GM18520 (cell line): ENCODE measurements at regions not wholly inside any gene's neighbourhood (a gene's known extent, or its start where the extent isn't known, plus 50 kb on each side); places are given as distances from the start of the nearest gene placed in this dataset.

Experiments
- ATAC-seq: cut with Tn5 transposase; IDR thresholded peaks from one replicate; pipeline ENCODE4 v1.9.1; 2021; ENCODE audit not compliant: unreplicated experiment

DNA sequence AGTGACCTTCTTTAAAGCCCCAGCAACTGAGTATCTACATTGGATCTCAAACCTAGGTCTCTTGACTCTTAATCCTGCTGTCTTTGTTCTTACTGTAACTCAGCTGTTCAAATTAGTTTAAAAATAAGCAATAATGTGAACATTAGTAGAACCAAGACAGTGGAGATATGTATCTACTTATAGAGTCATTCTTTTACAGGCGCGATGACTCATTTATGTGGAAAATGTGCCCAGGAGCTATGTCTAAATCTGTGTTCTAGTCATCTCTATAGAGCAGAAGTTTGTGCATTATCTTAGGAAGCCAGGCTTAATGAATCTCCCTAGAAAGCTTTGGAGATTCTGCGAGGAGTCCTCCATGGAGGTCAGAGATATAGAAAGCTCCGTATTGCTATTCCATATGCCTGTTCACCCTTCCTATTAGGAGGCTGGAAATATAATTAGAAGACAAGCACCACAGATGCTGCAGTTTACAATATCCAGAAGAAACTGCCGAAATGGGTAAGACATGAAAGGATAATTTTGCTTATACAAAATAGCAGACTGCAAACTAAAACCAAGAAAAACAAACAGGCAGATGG lies 211.6 kb downstream of the TRIB2 start:
- ATAC-seq, result no peak

GRCh38 chr2:12928775-12929401 lies 212.2 kb downstream of the TRIB2 start:
- ATAC-seq, result no peak

DNA sequence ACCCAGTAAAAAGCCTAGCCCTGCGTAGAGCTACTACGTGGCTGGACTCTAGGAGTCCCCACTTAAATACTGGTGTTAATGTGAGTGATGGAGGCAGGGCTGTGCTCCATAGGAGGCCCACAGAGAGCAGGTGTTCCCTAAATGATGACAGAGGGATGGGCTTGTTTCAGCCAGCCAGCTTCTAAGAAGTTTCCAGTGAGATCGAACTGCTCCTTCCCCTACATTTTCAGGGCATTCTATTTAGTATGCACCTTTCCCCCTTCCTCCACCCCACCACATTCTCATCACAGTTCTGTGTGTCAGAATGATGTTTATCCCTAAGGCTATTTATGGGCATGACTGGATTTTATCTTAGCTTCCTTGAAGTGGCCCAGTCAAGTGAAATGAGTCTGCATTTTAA lies 213.0 kb downstream of the TRIB2 start:
- ATAC-seq, result no peak

DNA sequence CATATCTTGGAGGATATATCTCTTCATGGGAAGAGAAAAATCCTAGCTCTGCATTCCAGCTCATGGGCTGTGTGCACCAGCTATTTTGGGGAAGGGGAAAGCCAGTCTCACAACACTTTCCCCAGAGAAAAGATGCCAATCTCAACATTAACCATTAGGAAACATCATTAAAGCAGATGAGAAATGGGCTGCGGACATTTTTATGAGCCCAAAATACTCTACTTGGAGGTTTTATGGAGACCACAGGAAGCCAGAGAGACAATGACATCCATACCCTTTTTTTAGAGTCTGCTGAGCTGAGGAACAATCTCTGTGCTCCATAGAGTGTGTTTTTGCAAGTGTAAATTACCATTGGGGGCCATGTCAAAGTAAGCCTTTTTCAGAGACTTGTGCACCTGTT lies 213.7 kb downstream of the TRIB2 start:
- no peak for ATAC-seq

DNA sequence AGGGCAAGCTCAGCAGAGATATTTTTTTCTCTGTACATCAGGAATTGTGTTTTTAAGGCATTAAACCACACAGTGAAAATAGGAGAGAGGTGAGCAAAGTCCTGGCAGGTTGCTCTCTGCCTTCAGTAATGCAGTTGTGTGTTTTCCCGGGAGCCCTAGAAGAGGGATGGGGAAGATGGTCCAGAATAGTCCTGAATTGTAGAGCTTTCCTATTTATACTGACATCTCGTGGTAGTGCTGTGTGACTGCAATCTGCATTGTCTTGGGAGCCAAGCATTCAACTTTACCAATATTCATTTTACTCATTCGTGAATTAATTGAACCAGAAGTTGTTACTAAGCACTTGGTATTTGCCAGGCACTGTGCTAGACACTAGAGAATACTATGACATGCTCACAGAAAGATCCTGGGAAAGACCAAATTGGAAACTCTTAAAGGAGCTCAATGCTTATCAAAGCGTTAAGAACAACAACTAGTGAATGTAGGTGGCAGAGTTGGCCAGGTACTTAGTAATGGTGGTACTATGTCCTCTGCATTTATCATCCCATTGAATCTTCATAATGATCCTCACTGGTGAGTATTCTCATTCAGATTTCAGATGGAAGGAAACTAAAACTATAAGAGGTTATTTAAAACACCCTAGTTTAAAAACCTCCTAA lies 214.6 kb downstream of the TRIB2 start:
- no peak for ATAC-seq

DNA sequence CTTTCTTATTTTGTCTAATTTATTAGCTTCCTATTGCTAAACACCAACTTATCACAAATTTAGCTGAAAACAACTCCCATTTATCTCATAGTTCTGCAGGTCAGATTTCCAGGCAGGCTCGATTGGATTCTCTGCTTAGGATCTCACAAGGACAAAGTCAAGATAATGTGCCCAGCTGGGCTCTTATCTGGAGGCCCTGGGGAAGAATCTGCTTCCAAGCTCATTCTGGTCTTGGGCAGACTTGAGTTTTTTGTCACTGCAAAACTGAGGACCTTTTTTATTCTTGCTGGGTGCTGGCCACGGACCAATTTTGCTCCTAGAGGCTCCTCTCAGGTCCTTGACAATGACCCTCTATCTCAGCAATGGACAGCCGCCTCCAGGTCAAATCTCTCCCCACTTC lies 215.5 kb downstream of the TRIB2 start:
- no peak for ATAC-seq

GRCh38 chr2:12934146-12934756 lies 217.5 kb downstream of the TRIB2 start:
- ATAC-seq, result no peak

DNA sequence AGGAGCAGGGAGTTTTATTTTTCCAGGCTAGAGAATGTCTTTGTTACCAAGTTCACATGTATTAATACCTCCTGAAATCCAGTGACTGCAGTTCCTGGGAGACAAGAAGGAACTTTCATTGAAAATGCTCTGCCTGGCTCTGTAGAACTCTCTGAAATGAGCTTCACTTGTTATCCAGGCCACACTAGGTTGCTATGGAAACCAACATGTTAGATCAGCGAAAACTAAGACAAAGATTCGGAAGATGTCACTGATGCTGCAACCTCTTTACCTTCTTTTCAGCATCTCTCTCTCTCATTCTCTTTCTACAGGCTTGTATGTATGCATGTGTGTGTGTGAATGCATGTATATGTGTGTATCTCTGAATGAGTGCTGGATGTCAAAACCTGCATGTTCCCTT lies 218.5 kb downstream of the TRIB2 start:
- no peak for ATAC-seq

DNA sequence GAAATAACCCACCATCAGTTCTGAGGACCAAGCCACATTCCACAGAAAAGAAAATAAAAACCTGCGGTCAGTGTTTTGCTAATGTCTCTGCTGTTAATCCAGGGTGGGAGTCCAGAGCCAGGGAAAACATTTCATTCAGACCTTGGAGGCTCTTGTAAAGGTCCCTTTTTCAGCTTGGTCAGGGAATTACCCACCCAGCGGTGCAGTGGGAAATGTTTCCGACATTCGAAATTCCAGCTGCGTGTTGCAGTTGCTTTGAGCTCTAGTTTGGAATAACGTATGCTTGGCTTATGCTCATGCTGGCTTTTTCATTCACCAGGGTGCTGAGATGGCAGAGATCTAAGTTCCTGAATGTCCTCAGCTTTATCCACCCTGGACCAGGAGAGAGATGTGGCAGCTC lies 219.1 kb downstream of the TRIB2 start:
- no peak for ATAC-seq

GRCh38 chr2:12941203-12941602 lies 224.5 kb downstream of the TRIB2 start:
- no peak for ATAC-seq

DNA sequence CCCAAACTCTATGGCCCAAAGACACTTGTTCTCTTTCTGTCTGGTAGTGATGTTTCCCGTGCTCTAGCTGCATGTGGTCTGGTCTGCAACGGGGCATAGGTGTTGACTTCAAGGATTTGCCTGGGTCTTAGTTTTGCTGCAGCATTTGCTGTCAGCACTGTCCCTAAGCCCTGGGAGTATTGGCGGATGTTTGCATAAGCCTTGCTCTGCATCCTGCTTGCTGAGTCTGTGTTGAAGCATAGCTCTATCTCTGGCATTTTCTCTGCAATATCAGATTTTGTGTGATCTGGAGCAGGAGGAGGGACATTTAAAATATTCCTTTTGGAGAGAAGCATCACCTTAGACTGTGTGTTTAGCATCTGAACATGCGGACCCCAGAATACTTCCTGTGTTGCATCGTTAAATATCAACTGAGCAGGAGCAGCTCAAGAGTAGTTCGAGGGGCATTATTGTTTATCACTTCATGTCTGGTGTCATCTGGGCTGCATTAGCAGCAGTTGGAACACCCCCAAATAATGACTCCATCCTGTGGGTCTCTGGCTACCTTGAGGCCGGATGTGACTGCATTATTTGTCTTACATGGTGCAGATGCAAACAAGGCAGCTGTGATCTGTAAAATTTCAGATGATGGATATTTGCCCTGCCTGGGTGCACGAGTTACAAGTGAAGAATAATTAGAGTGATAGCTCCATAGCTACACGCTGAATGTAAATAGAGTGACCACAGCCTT lies 231.7 kb downstream of the TRIB2 start:
- ATAC-seq, result no peak

GRCh38 chr2:12948961-12949353 lies 232.2 kb downstream of the TRIB2 start:
- peak; percentile 80 for ATAC-seq

- no peak for ATAC-seq
Measured at GRCh38 chr2:12949406-12949805, 232.7 kb downstream of the TRIB2 start.

GRCh38 chr2:12950174-12950573 lies 233.4 kb downstream of the TRIB2 start:
- ATAC-seq, result no peak

DNA sequence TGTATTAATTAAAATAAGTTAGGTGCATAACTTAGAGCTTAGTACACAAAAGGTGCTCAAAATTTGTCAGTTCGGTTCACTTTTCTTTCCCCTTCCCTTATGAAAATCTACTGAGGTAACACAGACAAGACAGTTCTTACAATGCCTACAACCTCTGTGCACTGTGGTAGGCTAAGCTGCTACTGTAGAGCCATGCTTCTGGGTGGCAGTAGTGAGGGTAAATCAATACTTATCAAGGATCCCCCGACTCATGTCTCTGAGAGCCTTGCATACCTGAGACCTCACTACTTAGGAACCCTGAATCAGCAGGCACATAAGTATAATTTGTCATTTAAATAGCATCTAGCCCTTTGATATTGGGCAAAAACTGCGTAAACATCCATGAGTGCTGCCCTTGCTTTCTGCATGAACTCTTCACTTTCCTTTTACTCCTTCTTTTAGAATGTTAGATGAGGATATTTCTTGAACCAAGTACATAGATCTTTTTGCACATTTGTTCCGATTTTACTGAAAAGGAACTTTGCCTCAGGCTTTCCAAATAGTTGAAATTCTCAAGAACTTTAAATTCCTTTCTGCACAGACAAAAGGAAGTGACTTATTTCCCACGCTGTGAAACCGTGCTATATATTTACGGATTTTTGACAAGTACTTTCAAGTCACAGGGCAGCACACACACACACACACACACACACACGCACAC lies 234.4 kb downstream of the TRIB2 start:
- ATAC-seq, result no peak

GRCh38 chr2:12951657-12951973 lies 234.9 kb downstream of the TRIB2 start:
- no peak for ATAC-seq

- no peak for ATAC-seq
Measured at GRCh38 chr2:12953596-12953995, 236.9 kb downstream of the TRIB2 start.

- ATAC-seq, result no peak
Measured at GRCh38 chr2:12955864-12956263, 239.1 kb downstream of the TRIB2 start.

- ATAC-seq, result no peak
Measured at GRCh38 chr2:12957251-12957650, 240.5 kb downstream of the TRIB2 start.

DNA sequence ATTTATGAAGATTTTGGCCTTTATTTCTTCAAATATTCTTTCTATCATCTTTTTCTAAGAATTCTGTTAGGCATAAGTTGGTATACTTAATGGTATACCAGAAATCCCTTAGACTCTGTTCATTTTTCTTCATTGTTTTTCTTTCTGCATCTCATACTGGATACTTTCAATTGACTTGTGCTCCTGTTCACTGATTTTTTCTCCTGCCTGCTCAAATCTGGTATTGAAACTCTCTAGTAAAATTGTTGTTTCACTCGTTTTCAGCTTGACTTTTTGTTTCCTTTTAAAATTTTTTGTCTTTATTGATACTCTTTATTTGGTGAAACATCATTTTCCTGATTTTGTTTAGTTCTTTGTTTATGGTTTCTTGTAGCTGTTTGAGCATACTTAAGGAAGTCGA lies 243.2 kb downstream of the TRIB2 start:
- no peak for ATAC-seq

DNA sequence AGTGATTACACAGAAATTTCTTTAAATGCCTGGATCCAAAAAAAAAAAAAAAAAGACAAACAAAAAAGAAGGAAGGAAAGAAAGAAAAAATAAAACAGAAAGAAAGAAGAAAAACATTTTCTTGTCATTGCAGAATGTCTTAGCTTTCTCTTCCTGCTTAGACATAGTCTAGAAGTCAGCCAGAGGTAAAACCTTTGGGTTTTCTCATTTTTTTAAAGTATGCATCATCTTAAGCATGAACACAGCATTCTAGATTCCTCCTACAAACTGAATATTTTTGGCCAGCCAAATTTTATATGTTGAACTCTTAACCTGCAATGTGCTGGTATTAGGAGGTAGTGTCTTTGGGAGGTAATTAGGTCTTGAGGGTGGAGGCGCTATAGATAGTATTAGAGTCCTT lies 243.9 kb downstream of the TRIB2 start:
- no peak for ATAC-seq
